Left ventricle myocardium inferior (tissue), 1 donor: ENCODE measurements at regions not wholly inside any gene's neighbourhood (a gene's known extent, or its start where the extent isn't known, plus 50 kb on each side); places are given as distances from the start of the nearest gene placed in this dataset.

Source experiments
- DNase-seq: peaks from one replicate; pipeline ENCODE4 v3.0.0-alpha.2; 2020
- H3K27ac ChIP-seq: fragments of 200-600 bp; replicated peaks from 2 replicates; pipeline ENCODE4 v1.8.0; 2021
- H3K27me3 ChIP-seq: fragments of 200-600 bp; 2 replicates; pipeline ENCODE4 v1.8.0; 2021; ENCODE audit warnings: low read depth
- H3K36me3 ChIP-seq: fragments of 200-600 bp; 2 replicates; pipeline ENCODE4 v1.8.0; 2021
- H3K4me1 ChIP-seq: fragments of 200-600 bp; 2 replicates; pipeline ENCODE4 v1.8.0; 2021
- H3K4me3 ChIP-seq: fragments of 200-600 bp; 2 replicates; pipeline ENCODE4 v1.8.0; 2021; ENCODE audit warnings: mild to moderate bottlenecking, moderate library complexity
- H3K9me3 ChIP-seq: fragments of 200-600 bp; replicated peaks from 2 replicates; pipeline ENCODE4 v1.8.0; 2021
- intact Hi-C: fragments of 100-400 bp; cut with micrococcal nuclease; formaldehyde crosslinking; loops from one replicate; pipeline ENCODE4 v1.11.0; 2022
- TF ChIP-seq, protein P1 (sequence below): fragments of 200-600 bp; IDR thresholded peaks from 2 replicates; pipeline ENCODE4 v1.8.0; 2021; ENCODE audit warnings: antibody characterized with exemption, mild to moderate bottlenecking, borderline replicate concordance
- donor health status: DM: no; HTN: yes; CAD: no; lungs with severe emphysema.

DNA sequence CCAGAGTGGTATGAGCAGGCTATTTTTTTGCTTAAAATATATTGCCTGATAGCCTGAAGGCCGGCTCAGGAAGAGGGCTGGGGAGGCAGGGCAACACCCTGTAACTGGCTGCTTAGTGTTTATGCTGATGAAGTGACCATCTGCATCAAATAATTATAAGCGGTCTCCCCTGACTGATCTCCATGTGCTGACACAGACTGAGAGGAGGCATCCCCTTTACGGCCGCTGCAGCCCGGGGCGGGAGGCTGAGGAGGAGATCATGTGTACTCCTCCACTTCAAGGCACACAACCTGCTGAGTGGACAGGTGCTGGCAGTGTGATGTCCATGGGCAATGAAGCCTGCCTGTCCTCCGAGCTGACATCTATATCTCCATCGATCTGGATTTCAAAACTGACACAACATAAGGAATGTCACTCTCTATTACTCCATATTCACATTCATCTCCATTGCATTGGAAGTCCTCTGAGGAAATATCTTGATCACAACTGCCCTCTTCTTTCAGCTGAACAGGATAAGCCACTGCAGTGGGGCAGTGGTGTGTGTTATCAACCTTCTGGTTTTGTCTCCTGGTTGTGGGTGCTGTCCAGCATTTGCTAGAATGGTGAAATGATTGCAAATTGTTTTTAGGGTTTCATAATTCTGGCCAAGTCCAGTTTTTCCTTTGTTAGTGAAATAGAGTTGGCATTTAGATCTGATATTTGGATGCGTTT is 143.5 kb downstream of the AQP4 start:
- H3K27ac ChIP-seq, result no peak overlapping the region
- no peaks in the 10 kb centered on the region for H3K9me3 ChIP-seq
- intact Hi-C loops, result no loop called here
- no peaks in the 10 kb centered on the region for H3K4me1 ChIP-seq
- TF ChIP-seq, protein P1, sequence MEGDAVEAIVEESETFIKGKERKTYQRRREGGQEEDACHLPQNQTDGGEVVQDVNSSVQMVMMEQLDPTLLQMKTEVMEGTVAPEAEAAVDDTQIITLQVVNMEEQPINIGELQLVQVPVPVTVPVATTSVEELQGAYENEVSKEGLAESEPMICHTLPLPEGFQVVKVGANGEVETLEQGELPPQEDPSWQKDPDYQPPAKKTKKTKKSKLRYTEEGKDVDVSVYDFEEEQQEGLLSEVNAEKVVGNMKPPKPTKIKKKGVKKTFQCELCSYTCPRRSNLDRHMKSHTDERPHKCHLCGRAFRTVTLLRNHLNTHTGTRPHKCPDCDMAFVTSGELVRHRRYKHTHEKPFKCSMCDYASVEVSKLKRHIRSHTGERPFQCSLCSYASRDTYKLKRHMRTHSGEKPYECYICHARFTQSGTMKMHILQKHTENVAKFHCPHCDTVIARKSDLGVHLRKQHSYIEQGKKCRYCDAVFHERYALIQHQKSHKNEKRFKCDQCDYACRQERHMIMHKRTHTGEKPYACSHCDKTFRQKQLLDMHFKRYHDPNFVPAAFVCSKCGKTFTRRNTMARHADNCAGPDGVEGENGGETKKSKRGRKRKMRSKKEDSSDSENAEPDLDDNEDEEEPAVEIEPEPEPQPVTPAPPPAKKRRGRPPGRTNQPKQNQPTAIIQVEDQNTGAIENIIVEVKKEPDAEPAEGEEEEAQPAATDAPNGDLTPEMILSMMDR, result no peak
- DNase-seq, result no peak
- H3K27me3 ChIP-seq, result no peaks in the 10 kb centered on the region
- H3K36me3 ChIP-seq, result no peaks in the 10 kb centered on the region
- no peak overlapping the region for H3K4me3 ChIP-seq

DNA sequence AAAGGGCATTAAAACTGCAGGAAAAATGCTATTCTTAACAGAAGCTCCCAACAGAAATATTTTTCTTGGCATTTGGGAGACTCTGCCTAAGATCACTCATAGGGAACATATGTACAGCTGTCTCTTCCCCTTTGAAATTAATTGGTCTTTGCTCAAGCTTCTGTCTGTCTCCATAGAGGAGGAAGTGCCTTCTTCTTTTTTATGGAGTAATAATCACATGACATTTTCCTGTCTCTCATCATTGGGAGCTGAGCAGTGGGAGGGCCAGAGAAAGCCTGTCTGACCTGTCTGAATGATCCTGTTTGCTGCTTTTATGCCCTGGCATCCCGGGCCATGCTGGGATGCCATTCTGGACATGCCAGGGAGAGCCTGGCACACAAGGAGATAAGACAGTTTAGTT is 145.6 kb downstream of the AQP4 start:
- TF ChIP-seq, protein P1, result no peak
- no peak for DNase-seq
- intact Hi-C loops, result no loop called here
- Histone ChIP-seq H3K36me3 (no peaks in the 10 kb centered on the region), H3K27me3 (peaks cover 5% of the 10 kb centered on the region), H3K4me3 (no peak overlapping the region), H3K27ac (no peak overlapping the region), H3K9me3 (no peaks in the 10 kb centered on the region), H3K4me1 (no peaks in the 10 kb centered on the region)

DNA sequence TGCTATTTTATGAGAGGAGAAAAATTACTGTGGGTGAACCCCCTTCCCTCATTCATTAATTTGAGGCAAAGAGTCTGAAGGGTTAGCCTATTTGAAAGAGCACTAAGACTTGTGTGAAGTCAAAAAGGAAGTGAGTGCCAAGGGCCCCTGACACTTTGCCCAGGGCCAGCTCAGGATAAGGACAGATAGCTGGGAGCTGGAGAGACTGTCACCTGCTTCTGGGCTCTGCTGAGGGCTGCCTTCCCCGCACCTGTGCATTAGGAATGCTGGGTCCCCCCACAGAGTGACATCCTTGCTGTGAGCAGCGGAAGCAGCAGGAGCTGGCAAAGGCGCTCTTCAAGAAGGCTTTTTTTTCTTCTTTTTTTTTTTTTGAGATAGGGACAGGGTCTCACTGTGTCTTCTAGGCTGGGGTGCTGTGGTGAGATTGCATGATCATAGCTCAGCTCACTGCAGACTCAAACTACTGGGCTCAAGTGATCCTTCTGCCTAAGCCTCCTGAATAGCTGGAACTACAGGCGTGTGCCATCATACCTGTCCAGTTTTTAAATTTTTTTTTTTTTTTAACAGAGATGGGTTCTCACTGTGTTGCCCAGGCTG is 148.3 kb downstream of the AQP4 start:
- H3K4me3 ChIP-seq, result no peak overlapping the region
- intact Hi-C loops, result no loop called here
- H3K27ac ChIP-seq, result no peak overlapping the region
- no peaks in the 10 kb centered on the region for H3K9me3 ChIP-seq
- no peaks in the 10 kb centered on the region for H3K4me1 ChIP-seq
- no peaks in the 10 kb centered on the region for H3K36me3 ChIP-seq
- no peak for DNase-seq
- TF ChIP-seq, protein P1, result no peak
- H3K27me3 ChIP-seq, result peaks cover 5% of the 10 kb centered on the region

DNA sequence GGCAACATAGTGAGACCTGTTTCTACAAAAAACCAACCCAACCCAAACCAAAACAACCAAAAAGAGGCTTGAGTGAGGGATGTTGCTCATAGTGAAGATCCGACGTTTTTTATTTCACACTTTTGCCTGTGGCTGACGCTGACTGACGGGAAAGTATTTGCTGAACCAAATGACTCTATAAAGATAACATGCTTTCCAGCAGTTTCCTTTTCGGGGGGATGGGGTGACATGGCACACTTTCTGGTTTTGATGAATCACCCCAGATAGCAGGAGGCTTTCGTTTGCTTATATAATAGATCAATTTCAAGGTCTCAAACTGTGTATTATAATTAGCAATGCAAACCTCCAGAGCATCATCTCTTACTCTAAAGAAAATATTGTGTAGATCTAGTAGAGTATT is 150.8 kb downstream of the AQP4 start:
- H3K36me3 ChIP-seq, result no peaks in the 10 kb centered on the region
- no peaks in the 10 kb centered on the region for H3K4me1 ChIP-seq
- peaks cover 5% of the 10 kb centered on the region for H3K27me3 ChIP-seq
- no peaks in the 10 kb centered on the region for H3K9me3 ChIP-seq
- H3K27ac ChIP-seq, result no peak overlapping the region
- no peak for DNase-seq
- H3K4me3 ChIP-seq, result no peak overlapping the region
- TF ChIP-seq, protein P1, result no peak
- intact Hi-C loops, result no loop called here

DNA sequence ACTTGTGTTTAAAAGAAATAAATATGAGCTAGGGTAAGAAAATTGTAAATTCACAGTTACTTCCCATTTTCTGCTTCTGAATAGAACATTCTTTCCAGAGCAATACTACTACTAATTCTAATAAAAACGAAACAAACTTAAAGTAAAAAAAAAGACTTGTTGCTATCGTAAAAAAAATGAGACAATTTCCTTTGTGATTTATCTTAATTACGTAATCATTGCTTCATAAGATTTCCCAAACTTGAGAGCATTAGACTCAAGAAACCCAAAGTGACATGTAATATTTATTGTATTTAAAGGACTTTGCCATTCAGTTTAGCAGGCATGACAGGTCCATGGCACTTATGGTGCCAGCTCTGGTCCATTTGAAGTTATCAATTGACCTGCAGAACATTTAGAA is 153.8 kb downstream of the AQP4 start:
- H3K27ac ChIP-seq, result no peak overlapping the region
- DNase-seq, result no peak
- intact Hi-C loops, result no loop called here
- TF ChIP-seq, protein P1, result no peak
- H3K9me3 ChIP-seq, result no peaks in the 10 kb centered on the region
- peaks cover 17% of the 10 kb centered on the region for H3K27me3 ChIP-seq
- no peaks in the 10 kb centered on the region for H3K36me3 ChIP-seq
- H3K4me1 ChIP-seq, result no peaks in the 10 kb centered on the region
- H3K4me3 ChIP-seq, result no peak overlapping the region
